IgD-negative memory B cell (primary cell): ENCODE measurements at regions not wholly inside any gene's neighbourhood (a gene's known extent, or its start where the extent isn't known, plus 50 kb on each side); places are given as distances from the start of the nearest gene placed in this dataset.
A peak's percentile ranks its signal among the peaks of the same experiment; 100 is the strongest.
"Not testable (repeated sequence)": the region's sequence is repeated elsewhere in the genome, so short reads cannot be mapped to it uniquely, and the experiment has no call there.

ENCODE experiments used
- H3K27ac Mint-ChIP-seq, 3 donors: one replicate each; pipeline ENCODE4 v1.8.0; 2020 to 2022; ENCODE audit warnings: mild to moderate bottlenecking in 3 of 3, mixed read lengths in 3 of 3, moderate library complexity in 1 of 3
- H3K27me3 Mint-ChIP-seq: one replicate; pipeline ENCODE4 v1.8.0; 2021; ENCODE audit warnings: mixed read lengths
- H3K36me3 Mint-ChIP-seq: one replicate; pipeline ENCODE4 v1.8.0; 2020; ENCODE audit warnings: mild to moderate bottlenecking, mixed read lengths
- H3K4me1 Mint-ChIP-seq, 3 donors: one replicate each; pipeline ENCODE4 v1.8.0; 2020 to 2022; ENCODE audit warnings: mixed read lengths in 3 of 3, mild to moderate bottlenecking in 1 of 3
- H3K4me3 Mint-ChIP-seq, 4 donors: one replicate each; pipeline ENCODE4 v1.8.0; 2020 to 2022; ENCODE audit warnings: mild to moderate bottlenecking in 4 of 4, mixed read lengths in 4 of 4, moderate library complexity in 3 of 4
- H3K9me3 Mint-ChIP-seq, 3 donors: one replicate each; pipeline ENCODE4 v1.8.0; 2020 to 2021; ENCODE audit warnings: mixed read lengths in 3 of 3, mild to moderate bottlenecking in 1 of 3

- H3K4me3 Mint-ChIP-seq, result no peak overlapping the region
These were observed 281.7 kb downstream of the NEBL start for GRCh38 chr10:20615395-20615794.

GRCh38 chr10:20614911-20615310 lies 282.2 kb downstream of the NEBL start:
- Mint-ChIP-seq H3K36me3 (peaks cover 2% of the 10 kb centered on the region), H3K9me3 (peaks cover 0 to 4% (median 0%) of the 10 kb centered on the region in 3 donors), H3K4me1 (peaks cover 0 to 2% (median 0%) of the 10 kb centered on the region in 3 donors), H3K27ac (no peak overlapping the region), H3K27me3 (no peaks in the 10 kb centered on the region), H3K4me3 (no peak overlapping the region)

More at GRCh38 chr10:20615395-20615794, 281.7 kb downstream of the NEBL start:
- no peaks in the 10 kb centered on the region for H3K27me3 Mint-ChIP-seq
- H3K4me1 Mint-ChIP-seq, result peaks cover 0 to 2% (median 0%) of the 10 kb centered on the region in 3 donors
- H3K36me3 Mint-ChIP-seq, result peaks cover 2% of the 10 kb centered on the region
- peaks cover 0 to 4% (median 0%) of the 10 kb centered on the region in 3 donors for H3K9me3 Mint-ChIP-seq
- H3K27ac Mint-ChIP-seq, result no peak overlapping the region

DNA sequence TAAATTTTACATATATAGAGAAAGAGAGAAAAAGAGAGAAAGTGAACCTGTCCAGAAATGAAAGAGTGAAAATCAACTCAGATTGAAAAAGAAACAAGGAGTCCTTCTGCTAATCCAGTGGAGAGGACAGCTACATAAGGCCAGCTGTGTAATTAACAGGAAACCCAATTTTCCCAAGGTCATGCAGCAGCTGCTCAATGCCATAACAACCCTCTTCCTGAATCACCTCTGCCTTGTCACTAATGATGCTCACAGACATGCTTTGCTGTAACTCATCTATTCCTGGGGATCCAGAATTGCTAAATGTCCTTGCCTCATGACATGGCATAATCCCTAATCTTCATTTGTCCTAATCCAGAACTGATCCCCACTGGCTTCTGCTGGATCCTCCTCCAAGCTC lies 288.6 kb downstream of the NEBL start:
- peaks cover 2% of the 10 kb centered on the region for H3K36me3 Mint-ChIP-seq
- H3K4me3 Mint-ChIP-seq, result no peak overlapping the region
- H3K9me3 Mint-ChIP-seq, result peaks cover 0 to 13% (median 3%) of the 10 kb centered on the region in 3 donors
- no peaks in the 10 kb centered on the region for H3K27me3 Mint-ChIP-seq
- H3K4me1 Mint-ChIP-seq, result no peaks in the 10 kb centered on the region
- H3K27ac Mint-ChIP-seq, result no peak overlapping the region

GRCh38 chr10:20606985-20607384 lies 290.1 kb downstream of the NEBL start:
- Mint-ChIP-seq H3K4me3 (no peak overlapping the region), H3K27ac (no peak overlapping the region), H3K36me3 (no peaks in the 10 kb centered on the region), H3K27me3 (no peaks in the 10 kb centered on the region), H3K4me1 (no peaks in the 10 kb centered on the region), H3K9me3 (peaks cover 0 to 13% (median 5%) of the 10 kb centered on the region in 3 donors)

- Mint-ChIP-seq H3K27ac (no peak overlapping the region), H3K9me3 (peaks cover 1 to 8% (median 4%) of the 10 kb centered on the region in 3 donors), H3K36me3 (no peaks in the 10 kb centered on the region), H3K4me3 (no peak overlapping the region), H3K4me1 (no peaks in the 10 kb centered on the region), H3K27me3 (no peaks in the 10 kb centered on the region)
These were observed 295.1 kb downstream of the NEBL start for GRCh38 chr10:20601941-20602461.

DNA sequence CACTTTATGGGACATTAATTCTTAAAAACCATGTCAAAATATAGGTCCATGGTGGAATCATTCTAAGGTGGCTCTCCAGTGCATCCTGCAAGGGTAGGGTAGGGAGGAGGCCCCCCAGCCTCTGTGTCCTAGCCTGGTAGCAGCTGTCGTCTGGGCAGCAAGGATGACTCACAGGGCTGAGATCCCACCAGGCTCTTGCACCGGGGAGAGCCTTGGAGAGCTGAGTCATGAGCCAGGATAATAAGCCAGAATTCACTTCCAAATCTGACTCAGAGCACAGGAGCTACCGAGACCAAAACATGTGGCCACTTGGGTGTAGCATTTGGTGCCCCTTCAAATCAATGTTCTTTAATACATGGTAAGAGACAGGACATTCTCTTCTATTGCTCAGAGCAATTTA lies 298.5 kb downstream of the NEBL start:
- H3K36me3 Mint-ChIP-seq, result no peaks in the 10 kb centered on the region
- H3K27ac Mint-ChIP-seq, result no peak overlapping the region
- peaks cover 0 to 2% (median 1%) of the 10 kb centered on the region in 3 donors for H3K9me3 Mint-ChIP-seq
- no peak overlapping the region for H3K4me3 Mint-ChIP-seq
- H3K27me3 Mint-ChIP-seq, result no peaks in the 10 kb centered on the region
- H3K4me1 Mint-ChIP-seq, result no peaks in the 10 kb centered on the region

DNA sequence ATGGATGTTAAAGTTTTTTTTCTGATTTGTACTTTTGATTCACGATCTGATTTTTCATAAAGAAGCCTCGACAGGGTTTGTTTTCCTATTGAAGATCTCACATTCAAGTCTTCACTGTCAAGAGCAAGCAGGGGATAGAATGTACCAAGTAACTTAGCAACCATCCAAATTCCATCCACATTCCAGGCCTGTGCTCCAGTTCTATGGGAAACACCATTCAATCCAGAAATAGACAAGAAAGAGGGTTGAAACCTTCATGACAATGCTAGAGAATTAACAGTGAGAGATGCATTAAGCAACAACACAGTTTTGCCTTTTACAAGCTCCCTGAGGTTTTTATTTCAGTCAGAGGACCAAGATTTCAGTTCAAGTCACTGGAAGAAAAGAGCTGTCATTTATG lies 300.2 kb downstream of the NEBL start:
- H3K4me3 Mint-ChIP-seq, result no peak overlapping the region
- peaks cover 0 to 1% (median 0%) of the 10 kb centered on the region in 3 donors for H3K9me3 Mint-ChIP-seq
- H3K4me1 Mint-ChIP-seq, result no peaks in the 10 kb centered on the region
- no peaks in the 10 kb centered on the region for H3K36me3 Mint-ChIP-seq
- H3K27me3 Mint-ChIP-seq, result no peaks in the 10 kb centered on the region
- H3K27ac Mint-ChIP-seq, result no peak overlapping the region

- H3K36me3 Mint-ChIP-seq, result no peaks in the 10 kb centered on the region
- H3K4me3 Mint-ChIP-seq, result no peak overlapping the region
- no peaks in the 10 kb centered on the region for H3K4me1 Mint-ChIP-seq
- no peak overlapping the region for H3K27ac Mint-ChIP-seq
- peaks cover 0 to 4% (median 1%) of the 10 kb centered on the region in 3 donors for H3K9me3 Mint-ChIP-seq
- no peaks in the 10 kb centered on the region for H3K27me3 Mint-ChIP-seq
These were observed 300.9 kb downstream of the NEBL start for GRCh38 chr10:20596065-20596755.

DNA sequence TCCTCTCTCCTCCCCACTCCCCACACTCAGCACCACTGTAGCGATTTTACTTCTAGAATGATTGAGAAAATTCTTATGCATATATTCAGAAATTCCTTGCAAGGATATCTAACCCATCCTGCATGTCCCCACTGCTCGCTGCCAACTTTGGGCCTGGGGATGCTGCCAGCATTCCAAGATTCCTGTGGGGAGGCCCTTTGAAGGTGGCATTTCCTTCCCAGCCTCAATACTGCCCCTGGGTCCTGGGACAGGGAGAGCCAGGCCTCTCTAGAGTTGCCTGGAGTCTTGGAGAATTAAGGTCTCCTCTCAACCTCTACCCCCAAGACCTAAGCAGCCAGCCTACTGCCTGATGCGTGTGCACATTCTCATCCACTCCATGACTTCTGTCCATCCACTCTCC lies 303.5 kb downstream of the NEBL start:
- no peaks in the 10 kb centered on the region for H3K27me3 Mint-ChIP-seq
- H3K4me1 Mint-ChIP-seq, result no peaks in the 10 kb centered on the region
- no peaks in the 10 kb centered on the region for H3K36me3 Mint-ChIP-seq
- H3K27ac Mint-ChIP-seq, result peak overlapping the region in 1 of 3 donors; percentile 27
- no peak overlapping the region for H3K4me3 Mint-ChIP-seq
- peaks cover 1 to 4% (median 1%) of the 10 kb centered on the region in 3 donors for H3K9me3 Mint-ChIP-seq

DNA sequence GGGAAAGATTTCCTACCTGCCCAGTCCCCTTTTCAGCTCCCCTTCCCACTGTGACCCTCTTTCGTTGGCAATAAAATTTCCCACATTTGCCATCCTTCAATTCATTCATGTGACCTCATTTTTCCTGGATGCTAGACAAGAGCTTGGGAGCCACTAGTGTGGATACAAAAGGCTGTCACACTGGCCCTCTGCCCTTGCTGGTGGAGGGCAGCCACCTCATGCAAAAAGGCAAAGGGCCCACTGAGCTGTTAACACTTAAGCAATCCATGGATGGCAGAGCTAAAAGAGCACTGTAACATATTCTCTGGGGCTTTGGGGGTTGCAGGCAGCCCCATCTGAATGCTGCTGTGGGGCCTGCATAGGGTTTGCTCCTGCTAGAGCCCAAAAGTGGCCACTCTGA lies 315.1 kb downstream of the NEBL start:
- no peak overlapping the region for H3K27ac Mint-ChIP-seq
- no peaks in the 10 kb centered on the region for H3K4me1 Mint-ChIP-seq
- H3K9me3 Mint-ChIP-seq, result peaks cover 0 to 18% (median 2%) of the 10 kb centered on the region in 3 donors

GRCh38 chr10:20573924-20574323 lies 323.2 kb downstream of the NEBL start:
- no peaks in the 10 kb centered on the region for H3K36me3 Mint-ChIP-seq
- no peaks in the 10 kb centered on the region for H3K4me1 Mint-ChIP-seq
- peaks cover 0 to 2% (median 0%) of the 10 kb centered on the region in 3 donors for H3K9me3 Mint-ChIP-seq
- no peaks in the 10 kb centered on the region for H3K27me3 Mint-ChIP-seq
- no peak overlapping the region for H3K27ac Mint-ChIP-seq
- no peak overlapping the region for H3K4me3 Mint-ChIP-seq

More for the DNA sequence above, 315.1 kb downstream of the NEBL start:
- no peaks in the 10 kb centered on the region for H3K36me3 Mint-ChIP-seq
- no peaks in the 10 kb centered on the region for H3K27me3 Mint-ChIP-seq
- H3K4me3 Mint-ChIP-seq, result no peak overlapping the region

- H3K4me1 Mint-ChIP-seq, H3K36me3 Mint-ChIP-seq, H3K27ac Mint-ChIP-seq, H3K27me3 Mint-ChIP-seq, H3K4me3 Mint-ChIP-seq, H3K9me3 Mint-ChIP-seq: not testable (repeated sequence)
These were observed 341.1 kb downstream of the NEBL start for GRCh38 chr10:20555990-20556389.

- Mint-ChIP-seq H3K9me3 (peaks cover 3 to 8% (median 6%) of the 10 kb centered on the region in 3 donors), H3K4me1 (no peaks in the 10 kb centered on the region), H3K27me3 (no peaks in the 10 kb centered on the region), H3K36me3 (no peaks in the 10 kb centered on the region), H3K4me3 (no peak overlapping the region), H3K27ac (no peak overlapping the region)
These were observed 344.7 kb downstream of the NEBL start for GRCh38 chr10:20552382-20552781.

GRCh38 chr10:20551761-20552160 lies 345.4 kb downstream of the NEBL start:
- Mint-ChIP-seq H3K36me3 (no peaks in the 10 kb centered on the region), H3K9me3 (peaks cover 3 to 11% (median 6%) of the 10 kb centered on the region in 3 donors), H3K4me1 (no peaks in the 10 kb centered on the region), H3K27ac (no peak overlapping the region), H3K4me3 (no peak overlapping the region), H3K27me3 (no peaks in the 10 kb centered on the region)

DNA sequence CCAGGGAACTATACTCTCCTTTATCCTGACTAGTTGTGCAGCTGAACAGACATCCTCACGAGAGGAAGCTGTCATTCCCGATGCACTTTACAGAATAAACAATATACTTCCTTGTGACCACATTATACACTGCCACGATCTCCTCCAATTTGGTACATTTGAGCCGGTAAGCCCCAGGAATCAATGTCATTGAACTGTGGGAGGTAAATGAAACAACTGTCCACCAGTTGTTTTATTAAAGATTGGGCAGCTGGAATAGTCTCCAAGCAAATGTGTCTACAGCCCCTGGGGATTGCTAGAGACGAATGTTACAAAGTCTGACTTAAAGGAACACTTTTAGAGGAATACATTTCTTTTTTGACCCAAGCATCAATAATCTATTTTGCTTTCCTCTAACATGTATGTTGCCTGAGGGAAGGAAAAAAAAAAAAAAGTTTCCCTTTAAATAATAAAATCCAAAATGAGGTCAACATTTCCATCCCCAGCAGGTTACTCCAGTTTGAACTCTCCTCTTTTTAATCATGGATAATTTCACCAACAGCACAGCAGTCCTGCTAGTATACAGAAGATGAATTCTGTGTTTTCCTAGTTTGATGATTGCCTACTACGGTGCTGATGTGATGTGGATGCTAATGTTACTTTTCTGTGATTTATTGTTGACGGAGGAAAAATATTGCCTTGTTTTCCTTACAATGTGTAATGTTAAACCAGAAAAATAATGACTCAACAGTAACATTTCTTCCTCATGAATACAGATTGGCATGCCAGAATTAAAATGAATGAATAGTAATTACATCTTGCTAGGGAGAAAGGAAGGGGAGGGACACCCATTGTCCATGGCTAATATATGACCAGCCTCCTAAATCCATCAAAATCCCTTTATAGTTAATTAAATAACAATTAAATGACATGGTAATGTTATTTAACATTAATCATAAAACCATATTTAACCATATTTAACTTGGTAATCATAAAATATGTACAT lies 360.9 kb downstream of the NEBL start:
- H3K4me1 Mint-ChIP-seq, result no peaks in the 10 kb centered on the region
- no peaks in the 10 kb centered on the region for H3K36me3 Mint-ChIP-seq
- peaks cover 1 to 7% (median 3%) of the 10 kb centered on the region in 3 donors for H3K9me3 Mint-ChIP-seq
- no peak overlapping the region for H3K4me3 Mint-ChIP-seq
- H3K27ac Mint-ChIP-seq, result no peak overlapping the region
- no peaks in the 10 kb centered on the region for H3K27me3 Mint-ChIP-seq
